ENCODE measurements at regions not wholly inside any gene's neighbourhood (a gene's known extent, or its start where the extent isn't known, plus 50 kb on each side); places are given as distances from the start of the nearest gene placed in this dataset.

DNA sequence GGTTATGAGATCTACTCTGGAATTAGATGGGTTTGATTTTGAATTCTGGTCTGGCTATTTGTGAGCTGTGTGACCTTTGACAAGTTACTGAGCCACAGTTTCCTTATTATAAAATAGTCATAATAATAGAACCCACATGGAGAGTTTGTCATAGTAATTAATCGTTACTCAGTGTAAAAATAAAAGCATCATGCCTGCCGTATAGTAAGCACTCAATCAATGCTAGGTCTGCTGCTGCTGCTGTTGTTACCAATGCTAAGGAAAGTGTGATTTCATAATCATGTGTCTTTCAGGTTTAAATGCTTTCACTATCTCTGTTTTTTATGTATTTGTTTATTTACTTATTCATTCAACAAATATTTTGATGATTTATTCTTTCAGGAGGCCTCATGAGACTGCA, 539.9 kb upstream of the SEL1L start:
- CTCF ChIA-PET, result interaction anchor here (0.6 kb wide), 1 partner anchor 39 kb away, joined by 3 read pairs; no protein-coding TSS in a partner anchor
- Mint-ChIP-seq H3K4me3 (ENCODE audit: unreplicated experiment) (no peak overlapping the region), H3K9me3 (ENCODE audit: unreplicated experiment) (peaks cover 27% of the 10 kb centered on the region), H3K27me3 (ENCODE audit: insufficient read depth, unreplicated experiment) (no peaks in the 10 kb centered on the region), H3K4me1 (ENCODE audit: insufficient read depth, unreplicated experiment) (no peaks in the 10 kb centered on the region), H3K36me3 (ENCODE audit: insufficient read depth, unreplicated experiment) (no peaks in the 10 kb centered on the region), H3K27ac (ENCODE audit: low read depth, unreplicated experiment) (no peak overlapping the region)
- intact Hi-C loops (cut with micrococcal nuclease), result no loop called here
- POLR2A ChIA-PET, result no interaction called here
- no peak for DNase-seq (ENCODE audit: unreplicated experiment)
- BruUV-seq (replicated peaks), result no TSS peak
- no peak for TF ChIP-seq CTCF (IDR thresholded peaks at IDR 0.05; ENCODE audit: unreplicated experiment)

DNA sequence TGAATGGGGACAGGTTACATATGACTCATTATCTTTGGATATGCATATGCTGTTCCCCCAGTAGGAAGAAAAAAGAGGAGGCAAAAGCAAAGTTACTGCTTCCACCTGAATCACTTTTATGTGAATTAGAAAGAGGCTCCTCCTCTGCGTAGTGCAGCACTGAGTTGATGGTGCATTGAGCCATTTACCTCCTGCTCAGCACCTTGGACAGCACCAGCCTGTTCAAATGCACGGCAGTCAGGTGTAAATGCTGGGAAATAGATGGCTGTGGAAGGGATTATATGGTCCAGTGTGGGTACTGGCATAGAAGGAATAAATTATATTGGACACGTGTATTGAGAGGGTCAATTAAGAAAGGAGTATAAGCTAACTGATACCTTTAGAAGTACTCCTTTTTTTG, 541.9 kb upstream of the SEL1L start:
- Mint-ChIP-seq H3K36me3 (ENCODE audit: insufficient read depth, unreplicated experiment) (no peaks in the 10 kb centered on the region), H3K27ac (ENCODE audit: low read depth, unreplicated experiment) (no peak overlapping the region), H3K27me3 (ENCODE audit: insufficient read depth, unreplicated experiment) (no peaks in the 10 kb centered on the region), H3K4me1 (ENCODE audit: insufficient read depth, unreplicated experiment) (no peaks in the 10 kb centered on the region), H3K4me3 (ENCODE audit: unreplicated experiment) (no peak overlapping the region), H3K9me3 (ENCODE audit: unreplicated experiment) (peaks cover 19% of the 10 kb centered on the region)
- TF ChIP-seq CTCF (IDR thresholded peaks at IDR 0.05; ENCODE audit: unreplicated experiment), result no peak
- BruUV-seq (replicated peaks), result no TSS peak
- ChIA-PET CTCF (interaction anchor here (0.7 kb wide), 1 partner anchor 53 kb away, joined by 3 read pairs; no protein-coding TSS in a partner anchor), POLR2A (interaction anchor here (0.6 kb wide), 1 partner anchor 657 kb away, joined by 3 read pairs; no protein-coding TSS in a partner anchor)
- DNase-seq (ENCODE audit: unreplicated experiment), result peak; percentile 68
- intact Hi-C loops (cut with micrococcal nuclease), result no loop called here

GRCh38 chr14:82079553-82079952, 545.9 kb upstream of the SEL1L start:
- ChIA-PET CTCF (no interaction called here), POLR2A (interaction anchor here (0.6 kb wide), 1 partner anchor 204 kb away, joined by 3 read pairs; no protein-coding TSS in a partner anchor)
- H3K36me3 Mint-ChIP-seq (ENCODE audit: insufficient read depth, unreplicated experiment), result no peaks in the 10 kb centered on the region
- H3K27me3 Mint-ChIP-seq (ENCODE audit: insufficient read depth, unreplicated experiment), result peaks cover 11% of the 10 kb centered on the region
- intact Hi-C loops (cut with micrococcal nuclease), result no loop called here
- H3K4me1 Mint-ChIP-seq (ENCODE audit: insufficient read depth, unreplicated experiment), result no peaks in the 10 kb centered on the region
- peaks cover 26% of the 10 kb centered on the region for H3K9me3 Mint-ChIP-seq (ENCODE audit: unreplicated experiment)
- H3K4me3 Mint-ChIP-seq (ENCODE audit: unreplicated experiment), result no peak overlapping the region
- DNase-seq (ENCODE audit: unreplicated experiment), result no peak
- TF ChIP-seq CTCF (IDR thresholded peaks at IDR 0.05; ENCODE audit: unreplicated experiment), result no peak
- no peak overlapping the region for H3K27ac Mint-ChIP-seq (ENCODE audit: low read depth, unreplicated experiment)
- BruUV-seq (replicated peaks), result no TSS peak

DNA sequence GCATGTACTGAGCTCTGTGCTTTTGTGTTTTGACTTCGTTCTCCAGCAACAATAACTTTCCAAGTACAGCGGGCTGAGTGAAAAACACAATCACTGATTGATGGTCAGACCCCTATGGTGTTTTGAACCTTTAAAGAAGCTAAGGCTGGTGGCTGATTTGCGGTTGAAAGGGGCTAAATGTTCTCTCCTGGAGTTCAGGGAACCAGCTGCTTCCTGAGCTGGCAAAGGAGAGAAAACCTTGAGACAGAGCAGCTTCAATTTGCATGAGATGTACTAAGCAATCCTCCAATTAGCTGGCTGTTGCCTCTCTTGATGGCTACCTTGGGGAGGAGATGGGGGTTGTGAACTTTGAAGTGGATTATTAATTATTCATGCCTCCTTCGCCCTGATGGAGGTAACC, 546.7 kb upstream of the SEL1L start:
- POLR2A ChIA-PET, result no interaction called here
- CTCF ChIA-PET, result interaction anchor here (0.6 to 1.1 kb wide), 2 partner anchors 9 to 30 kb away, joined by 3 read pairs; no protein-coding TSS in a partner anchor
- no TSS peak for BruUV-seq (replicated peaks)
- intact Hi-C loops (cut with micrococcal nuclease), result no loop called here
- Mint-ChIP-seq H3K36me3 (ENCODE audit: insufficient read depth, unreplicated experiment) (no peaks in the 10 kb centered on the region), H3K27ac (ENCODE audit: low read depth, unreplicated experiment) (no peak overlapping the region), H3K9me3 (ENCODE audit: unreplicated experiment) (peaks cover 25% of the 10 kb centered on the region), H3K4me1 (ENCODE audit: insufficient read depth, unreplicated experiment) (no peaks in the 10 kb centered on the region), H3K4me3 (ENCODE audit: unreplicated experiment) (no peak overlapping the region), H3K27me3 (ENCODE audit: insufficient read depth, unreplicated experiment) (peaks cover 11% of the 10 kb centered on the region)
- no peak for TF ChIP-seq CTCF (IDR thresholded peaks at IDR 0.05; ENCODE audit: unreplicated experiment)
- no peak for DNase-seq (ENCODE audit: unreplicated experiment)
